A673 (cell line): ENCODE measurements at regions not wholly inside any gene's neighbourhood (a gene's known extent, or its start where the extent isn't known, plus 50 kb on each side); places are given as distances from the start of the nearest gene placed in this dataset.

Experiments
- BruUV-seq: library from RNA; stranded (reverse); fragments of 400-500 nt; replicated peaks from 2 replicates; lab custom pipeline; 2021; lab: Mats Ljungman, UMichigan
- CTCF ChIA-PET: fragments of 300-600 bp; sonication (Branson Sonifier 250); formaldehyde crosslinking; loops from one replicate; lab custom pipeline; 2022; ENCODE audit warnings: antibody characterized with exemption; lab: Charles Lee
- POLR2A ChIA-PET: fragments of 300-600 bp; sonication (Branson Sonifier 250); formaldehyde crosslinking; loops from one replicate; lab custom pipeline; 2022; ENCODE audit warnings: antibody characterized with exemption; ENCODE audit not compliant: low non-redundant PET; lab: Charles Lee
- DNase-seq: peaks from one replicate; pipeline ENCODE4 v3.0.0-alpha.2; 2015; ENCODE audit warnings: low spot score
- H3K27ac ChIP-seq: fragments of 200-600 bp; sonication (generic); 2 replicates; pipeline ENCODE4 v1.5.1; 2016; ENCODE audit warnings: mixed run types, low read depth, mild to moderate bottlenecking, mixed read lengths, antibody characterized with exemption, low read length; ENCODE audit not compliant: poor library complexity, severe bottlenecking
- H3K27me3 ChIP-seq: fragments of 200-600 bp; sonication (generic); replicated peaks from 2 replicates; pipeline ENCODE4 v1.6.1; 2017; ENCODE audit warnings: mixed run types, low read depth, mild to moderate bottlenecking, mixed read lengths, antibody characterized with exemption, low read length; ENCODE audit not compliant: insufficient read depth, poor library complexity
- H3K36me3 ChIP-seq: fragments of 200-600 bp; sonication (generic); 2 replicates; pipeline ENCODE4 v1.6.1; 2016; ENCODE audit warnings: mixed run types, mild to moderate bottlenecking, mixed read lengths, antibody characterized with exemption, low read length; ENCODE audit not compliant: insufficient read depth, poor library complexity, severe bottlenecking
- H3K4me1 ChIP-seq: fragments of 200-600 bp; sonication (generic); 2 replicates; pipeline ENCODE4 v1.6.1; 2017; ENCODE audit warnings: mixed run types, mild to moderate bottlenecking, mixed read lengths, antibody characterized with exemption, low read length; ENCODE audit not compliant: insufficient read depth, poor library complexity, severe bottlenecking
- H3K4me3 ChIP-seq: fragments of 200-600 bp; sonication (generic); 2 replicates; pipeline ENCODE4 v1.5.1; 2016; ENCODE audit warnings: low read depth, mixed run types, mild to moderate bottlenecking, mixed read lengths, low read length; ENCODE audit not compliant: poor library complexity, severe bottlenecking
- H3K9me3 ChIP-seq: fragments of 200-600 bp; sonication (generic); 2 replicates; pipeline ENCODE4 v1.6.1; 2016; ENCODE audit warnings: mixed run types, low read depth, mild to moderate bottlenecking, mixed read lengths, antibody characterized with exemption, low read length; ENCODE audit not compliant: poor library complexity, severe bottlenecking
- EZH2 ChIP-seq: fragments of 200-600 bp; sonication (generic); IDR thresholded peaks from 2 replicates; pipeline ENCODE4 v1.6.1; 2017; ENCODE audit warnings: borderline replicate concordance, low read depth, mild to moderate bottlenecking, mixed read lengths, antibody characterized with exemption, low read length; ENCODE audit not compliant: poor library complexity, severe bottlenecking
- intact Hi-C: fragments of 100-400 bp; cut with micrococcal nuclease; formaldehyde crosslinking; loops from one replicate; pipeline ENCODE4 v1.10.0; 2022; ENCODE audit not compliant: unreplicated experiment
- TF ChIP-seq, protein P1 (sequence below): fragments of 300-800, 200-600 bp; sonication (generic); conservative IDR thresholded peaks from 2 replicates; pipeline ENCODE4 v1.5.1; 2017; ENCODE audit warnings: low read depth, mild to moderate bottlenecking, antibody characterized with exemption, low read length, moderate library complexity, mixed read lengths

- Histone ChIP-seq H3K36me3 (no peaks in the 10 kb centered on the region), H3K9me3 (no peaks in the 10 kb centered on the region), H3K4me3 (no peak overlapping the region), H3K4me1 (no peaks in the 10 kb centered on the region), H3K27ac (no peak overlapping the region), H3K27me3 (no peaks in the 10 kb centered on the region)
- intact Hi-C loops = no loop called here
- CTCF ChIA-PET = no interaction called here
- POLR2A ChIA-PET = no interaction called here
- TF ChIP-seq EZH2 = no peak
- TF ChIP-seq, protein P1, sequence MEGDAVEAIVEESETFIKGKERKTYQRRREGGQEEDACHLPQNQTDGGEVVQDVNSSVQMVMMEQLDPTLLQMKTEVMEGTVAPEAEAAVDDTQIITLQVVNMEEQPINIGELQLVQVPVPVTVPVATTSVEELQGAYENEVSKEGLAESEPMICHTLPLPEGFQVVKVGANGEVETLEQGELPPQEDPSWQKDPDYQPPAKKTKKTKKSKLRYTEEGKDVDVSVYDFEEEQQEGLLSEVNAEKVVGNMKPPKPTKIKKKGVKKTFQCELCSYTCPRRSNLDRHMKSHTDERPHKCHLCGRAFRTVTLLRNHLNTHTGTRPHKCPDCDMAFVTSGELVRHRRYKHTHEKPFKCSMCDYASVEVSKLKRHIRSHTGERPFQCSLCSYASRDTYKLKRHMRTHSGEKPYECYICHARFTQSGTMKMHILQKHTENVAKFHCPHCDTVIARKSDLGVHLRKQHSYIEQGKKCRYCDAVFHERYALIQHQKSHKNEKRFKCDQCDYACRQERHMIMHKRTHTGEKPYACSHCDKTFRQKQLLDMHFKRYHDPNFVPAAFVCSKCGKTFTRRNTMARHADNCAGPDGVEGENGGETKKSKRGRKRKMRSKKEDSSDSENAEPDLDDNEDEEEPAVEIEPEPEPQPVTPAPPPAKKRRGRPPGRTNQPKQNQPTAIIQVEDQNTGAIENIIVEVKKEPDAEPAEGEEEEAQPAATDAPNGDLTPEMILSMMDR = no peak
- DNase-seq = no peak
- BruUV-seq = no TSS peak
These were observed 129.8 kb downstream of the BUB3 start for GRCh38 chr10:123284022-123284421.

- no TSS peak for BruUV-seq
- Histone ChIP-seq H3K4me3 (no peak overlapping the region), H3K9me3 (no peaks in the 10 kb centered on the region), H3K27ac (no peak overlapping the region), H3K36me3 (no peaks in the 10 kb centered on the region), H3K4me1 (no peaks in the 10 kb centered on the region), H3K27me3 (no peaks in the 10 kb centered on the region)
- CTCF ChIA-PET = no interaction called here
- no peak for DNase-seq
- no peak for TF ChIP-seq EZH2
- TF ChIP-seq, protein P1 = no peak
- POLR2A ChIA-PET = no interaction called here
- intact Hi-C loops = no loop called here
These were observed 133.5 kb downstream of the BUB3 start for GRCh38 chr10:123287594-123288247.

DNA sequence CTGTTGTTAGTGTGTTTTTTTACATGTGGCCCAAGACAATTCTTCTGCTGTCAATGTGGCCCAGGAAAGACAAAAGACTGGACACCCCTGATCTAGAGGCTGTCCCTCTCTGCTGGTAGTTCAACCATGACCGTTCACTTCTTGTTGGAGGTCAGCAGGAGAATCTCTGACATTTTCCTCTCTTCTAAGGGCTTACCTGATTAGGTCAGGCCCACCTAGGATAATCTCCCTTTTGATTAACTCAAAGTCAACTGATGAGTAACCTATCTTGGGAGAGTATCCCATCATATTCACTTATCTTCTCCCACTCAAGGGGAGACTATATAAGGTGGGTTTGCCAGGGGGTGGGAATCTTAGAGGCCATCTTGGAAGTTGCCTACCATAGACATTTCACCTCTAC lies 135.2 kb downstream of the BUB3 start:
- Histone ChIP-seq H3K27ac (no peak overlapping the region), H3K36me3 (no peaks in the 10 kb centered on the region), H3K4me3 (no peak overlapping the region), H3K9me3 (no peaks in the 10 kb centered on the region), H3K4me1 (no peaks in the 10 kb centered on the region), H3K27me3 (no peaks in the 10 kb centered on the region)
- intact Hi-C loops = no loop called here
- DNase-seq = no peak
- CTCF ChIA-PET = no interaction called here
- POLR2A ChIA-PET = interaction anchor here (0.6 kb wide), 1 partner anchor 41 kb away, joined by 5 read pairs; no protein-coding TSS in a partner anchor
- BruUV-seq = no TSS peak
- TF ChIP-seq, protein P1 = no peak
- no peak for TF ChIP-seq EZH2
